ENCODE measurements at regions not wholly inside any gene's neighbourhood (a gene's known extent, or its start where the extent isn't known, plus 50 kb on each side); places are given as distances from the start of the nearest gene placed in this dataset.

- no peak for DNase-seq
Measured at GRCh38 chr6:48809700-48810099, 653.4 kb downstream of the MMUT start.

- DNase-seq = no peak
Measured at GRCh38 chr6:48809245-48809644, 653.8 kb downstream of the MMUT start.

GRCh38 chr6:48798296-48798695 lies 664.8 kb downstream of the MMUT start:
- DNase-seq = no peak

GRCh38 chr6:48782225-48782624 lies 671.2 kb upstream of the PTCHD4 start:
- no peak for DNase-seq

GRCh38 chr6:48777411-48777810 lies 666.4 kb upstream of the PTCHD4 start:
- DNase-seq = no peak

GRCh38 chr6:48775157-48775556 lies 664.2 kb upstream of the PTCHD4 start:
- DNase-seq = no peak

GRCh38 chr6:48774276-48774675 lies 663.3 kb upstream of the PTCHD4 start:
- no peak for DNase-seq

- DNase-seq = no peak
Measured at GRCh38 chr6:48766349-48766748, 655.4 kb upstream of the PTCHD4 start.

GRCh38 chr6:48765352-48765961 lies 654.5 kb upstream of the PTCHD4 start:
- DNase-seq = peak; percentile 67

GRCh38 chr6:48764286-48765044 lies 653.5 kb upstream of the PTCHD4 start:
- peak; percentile 1 for DNase-seq

GRCh38 chr6:48757661-48758060 lies 646.7 kb upstream of the PTCHD4 start:
- DNase-seq = no peak

- no peak for DNase-seq
Measured at GRCh38 chr6:48755315-48755714, 644.3 kb upstream of the PTCHD4 start.

GRCh38 chr6:48754641-48755040 lies 643.6 kb upstream of the PTCHD4 start:
- DNase-seq = no peak

- DNase-seq = no peak
Measured at GRCh38 chr6:48750861-48751260, 639.9 kb upstream of the PTCHD4 start.

GRCh38 chr6:48747471-48747870 lies 636.5 kb upstream of the PTCHD4 start:
- no peak for DNase-seq

- DNase-seq = no peak
Measured at GRCh38 chr6:48747040-48747439, 636.0 kb upstream of the PTCHD4 start.

GRCh38 chr6:48744948-48745347 lies 634.0 kb upstream of the PTCHD4 start:
- DNase-seq = no peak

GRCh38 chr6:48743738-48744137 lies 632.7 kb upstream of the PTCHD4 start:
- DNase-seq = no peak

GRCh38 chr6:48736501-48737206 lies 625.7 kb upstream of the PTCHD4 start:
- DNase-seq = no peak

- DNase-seq = no peak
Measured at GRCh38 chr6:48735846-48736245, 624.8 kb upstream of the PTCHD4 start.

GRCh38 chr6:48733581-48733980 lies 622.6 kb upstream of the PTCHD4 start:
- no peak for DNase-seq

GRCh38 chr6:48714699-48715098 lies 603.7 kb upstream of the PTCHD4 start:
- no peak for DNase-seq

GRCh38 chr6:48714250-48714649 lies 603.3 kb upstream of the PTCHD4 start:
- no peak for DNase-seq

GRCh38 chr6:48713612-48714011 lies 602.6 kb upstream of the PTCHD4 start:
- no peak for DNase-seq
